Liver (tissue), 8 donors: ENCODE measurements at regions not wholly inside any gene's neighbourhood (a gene's known extent, or its start where the extent isn't known, plus 50 kb on each side); places are given as distances from the start of the nearest gene placed in this dataset.

Experiments
- DNase-seq: peaks from one replicate; pipeline ENCODE4 v3.0.0-alpha.2; 2017; ENCODE audit warnings: low spot score
- H3K27ac ChIP-seq, 2 donors: one replicate each; pipeline ENCODE4 v1.7.0; 2013; ENCODE audit warnings: inconsistent platforms in 2 of 2, low read length in 2 of 2, control low read depth in 1 of 2, low read depth in 1 of 2, mild to moderate bottlenecking in 1 of 2
- H3K27me3 ChIP-seq, 4 donors: one replicate each; pipeline versions ENCODE4 v1.6.1 to v1.7.0; 2013; ENCODE audit warnings: low read length in 3 of 4, inconsistent platforms in 1 of 4, mild to moderate bottlenecking in 1 of 4, moderate library complexity in 1 of 4; ENCODE audit not compliant: control insufficient read depth in 4 of 4, insufficient read depth in 4 of 4
- H3K36me3 ChIP-seq, 4 donors: one replicate each; pipeline versions ENCODE4 v1.6.1 to v1.7.0; 2013; ENCODE audit warnings: low read length in 3 of 4, mild to moderate bottlenecking in 3 of 4, low read depth in 1 of 4, moderate library complexity in 1 of 4; ENCODE audit not compliant: control insufficient read depth in 4 of 4, insufficient read depth in 3 of 4
- H3K4me1 ChIP-seq, 4 donors: one replicate each; pipeline versions ENCODE4 v1.6.1 to v1.7.0; 2013; ENCODE audit warnings: low read length in 3 of 4, mild to moderate bottlenecking in 3 of 4, moderate library complexity in 1 of 4; ENCODE audit not compliant: control insufficient read depth in 4 of 4, insufficient read depth in 4 of 4
- H3K4me3 ChIP-seq, 3 donors: one replicate each; pipeline versions ENCODE4 v1.6.1 to v1.7.0; 2013; ENCODE audit warnings: low read length in 3 of 3, control low read depth in 1 of 3, low read depth in 1 of 3, mild to moderate bottlenecking in 1 of 3
- H3K9ac ChIP-seq, 2 donors: one replicate each; pipeline ENCODE4 v1.7.0; 2013; ENCODE audit warnings: low read length in 2 of 2, mild to moderate bottlenecking in 2 of 2, moderate library complexity in 2 of 2, control low read depth in 1 of 2, low read depth in 1 of 2
- H3K9me3 ChIP-seq, 4 donors: one replicate each; pipeline versions ENCODE4 v1.6.1 to v1.7.0; 2013; ENCODE audit warnings: low read length in 3 of 4; ENCODE audit not compliant: control insufficient read depth in 4 of 4
- ATF3 ChIP-seq: IDR thresholded peaks from 2 replicates; pipeline ENCODE4 v1.6.1; 2016; ENCODE audit warnings: antibody characterized with exemption
- CTCF ChIP-seq: fragments of 150-350 bp; IDR thresholded peaks from 2 replicates; pipeline ENCODE4 v1.5.1; 2017; ENCODE audit warnings: improper control_type of control experiment, low read depth, low read length; ENCODE audit not compliant: missing input control
- EGR1 ChIP-seq, 2 donors: IDR thresholded peaks; 2 replicates each; pipeline ENCODE4 v1.6.1; 2016 to 2018; ENCODE audit warnings: antibody characterized with exemption in 2 of 2, low read depth in 2 of 2
- FOXA1 ChIP-seq: IDR thresholded peaks from 2 replicates; pipeline ENCODE4 v1.6.1; 2016; ENCODE audit warnings: antibody characterized with exemption
- FOXA2 ChIP-seq: IDR thresholded peaks from 2 replicates; pipeline ENCODE4 v1.6.1; 2016; ENCODE audit warnings: antibody characterized with exemption
- GABPA ChIP-seq, 2 donors: IDR thresholded peaks in 1 of 2; conservative IDR thresholded peaks in 1 of 2; 2 replicates each; pipeline ENCODE4 v1.6.1; 2016; ENCODE audit warnings: antibody characterized with exemption in 2 of 2, mild to moderate bottlenecking in 1 of 2, moderate library complexity in 1 of 2
- HNF4A ChIP-seq, 2 donors: conservative IDR thresholded peaks; 2 replicates each; pipeline ENCODE4 v1.6.1; 2016; ENCODE audit warnings: antibody characterized with exemption in 2 of 2, mild to moderate bottlenecking in 2 of 2
- HNF4G ChIP-seq: IDR thresholded peaks from 2 replicates; pipeline ENCODE4 v1.6.1; 2016; ENCODE audit warnings: antibody characterized with exemption
- JUND ChIP-seq, 2 donors: IDR thresholded peaks; 2 replicates each; pipeline ENCODE4 v1.6.1; 2016; ENCODE audit warnings: antibody characterized with exemption in 2 of 2
- MAX ChIP-seq: IDR thresholded peaks from 2 replicates; pipeline ENCODE4 v1.6.1; 2016; ENCODE audit warnings: antibody characterized with exemption
- NR2F2 ChIP-seq: IDR thresholded peaks from 2 replicates; pipeline ENCODE4 v1.6.1; 2016; ENCODE audit warnings: antibody characterized with exemption
- RAD21 ChIP-seq, 2 donors: IDR thresholded peaks; 2 replicates each; pipeline ENCODE4 v1.6.1; 2016; ENCODE audit warnings: antibody characterized with exemption in 2 of 2, mild to moderate bottlenecking in 2 of 2
- SP1 ChIP-seq: IDR thresholded peaks from 2 replicates; pipeline ENCODE4 v1.6.1; 2018; ENCODE audit warnings: antibody characterized with exemption, mild to moderate bottlenecking
- TAF1 ChIP-seq: conservative IDR thresholded peaks from 2 replicates; pipeline ENCODE4 v1.6.1; 2016; ENCODE audit warnings: antibody characterized with exemption, mild to moderate bottlenecking
- YY1 ChIP-seq: IDR thresholded peaks from 2 replicates; pipeline ENCODE4 v1.6.1; 2016; ENCODE audit warnings: antibody characterized with exemption, mild to moderate bottlenecking
- WGBS: extraction: QIAGEN DNeasy Blood & Tissue Kit; methylation state at CpG from one replicate; pipeline ENCODE4 v1.1.7; 2013; 5-methylcytosine and 5-hydroxymethylcytosine counted together
- TF ChIP-seq, protein P1 (sequence below): IDR thresholded peaks from 2 replicates; pipeline ENCODE4 v1.6.1; 2016; ENCODE audit warnings: antibody characterized with exemption
- TF ChIP-seq, protein P2 (sequence below): IDR thresholded peaks from 2 replicates; pipeline ENCODE4 v1.6.1; 2016; ENCODE audit warnings: antibody characterized with exemption, mild to moderate bottlenecking
- donor health status: healthy.
- donor health status: healthy.
- donor health status: healthy.
- donor health status: healthy.
- donor health status: healthy.

GRCh38 chr4:24645765-24646550 lies 61.6 kb upstream of the DHX15 start:
- no peaks in the 10 kb centered on the region for H3K4me1 ChIP-seq
- TF ChIP-seq EGR1 (IDR thresholded peaks at IDR 0.05; ENCODE audit: low read depth in 2 of 2) (no peak), MAX (no peak), FOXA2 (no peak), YY1 (no peak)
- no peaks in the 10 kb centered on the region for H3K27me3 ChIP-seq
- DNase-seq = no peak
- 62% methylated on average over 4 of the region's 4 CpGs for WGBS
- H3K4me3 ChIP-seq = no peak overlapping the region
- H3K9me3 ChIP-seq = no peaks in the 10 kb centered on the region
- no peaks in the 10 kb centered on the region for H3K36me3 ChIP-seq
- no peak overlapping the region for H3K9ac ChIP-seq
- no peak overlapping the region for H3K27ac ChIP-seq

- Histone ChIP-seq H3K27me3 (no peaks in the 10 kb centered on the region), H3K9ac (no peak overlapping the region), H3K4me3 (no peak overlapping the region), H3K9me3 (no peaks in the 10 kb centered on the region), H3K4me1 (no peaks in the 10 kb centered on the region), H3K27ac (no peak overlapping the region), H3K36me3 (no peaks in the 10 kb centered on the region)
- WGBS = 81% methylated on average over 5 of the region's 5 CpGs
- TF ChIP-seq HNF4G = no peak
- no peak for TF ChIP-seq HNF4A (conservative IDR thresholded peaks at IDR 0.05)
- TF ChIP-seq, protein P1, sequence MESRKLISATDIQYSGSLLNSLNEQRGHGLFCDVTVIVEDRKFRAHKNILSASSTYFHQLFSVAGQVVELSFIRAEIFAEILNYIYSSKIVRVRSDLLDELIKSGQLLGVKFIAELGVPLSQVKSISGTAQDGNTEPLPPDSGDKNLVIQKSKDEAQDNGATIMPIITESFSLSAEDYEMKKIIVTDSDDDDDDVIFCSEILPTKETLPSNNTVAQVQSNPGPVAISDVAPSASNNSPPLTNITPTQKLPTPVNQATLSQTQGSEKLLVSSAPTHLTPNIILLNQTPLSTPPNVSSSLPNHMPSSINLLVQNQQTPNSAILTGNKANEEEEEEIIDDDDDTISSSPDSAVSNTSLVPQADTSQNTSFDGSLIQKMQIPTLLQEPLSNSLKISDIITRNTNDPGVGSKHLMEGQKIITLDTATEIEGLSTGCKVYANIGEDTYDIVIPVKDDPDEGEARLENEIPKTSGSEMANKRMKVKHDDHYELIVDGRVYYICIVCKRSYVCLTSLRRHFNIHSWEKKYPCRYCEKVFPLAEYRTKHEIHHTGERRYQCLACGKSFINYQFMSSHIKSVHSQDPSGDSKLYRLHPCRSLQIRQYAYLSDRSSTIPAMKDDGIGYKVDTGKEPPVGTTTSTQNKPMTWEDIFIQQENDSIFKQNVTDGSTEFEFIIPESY = no peak
- TF ChIP-seq MAX = no peak
- no peak for TF ChIP-seq FOXA1
- TF ChIP-seq SP1 = no peak
- no peak for TF ChIP-seq NR2F2
- no peak for TF ChIP-seq CTCF
- no peak for TF ChIP-seq JUND (IDR thresholded peaks at IDR 0.05)
- no peak for TF ChIP-seq RAD21 (IDR thresholded peaks at IDR 0.05)
- TF ChIP-seq, protein P2, sequence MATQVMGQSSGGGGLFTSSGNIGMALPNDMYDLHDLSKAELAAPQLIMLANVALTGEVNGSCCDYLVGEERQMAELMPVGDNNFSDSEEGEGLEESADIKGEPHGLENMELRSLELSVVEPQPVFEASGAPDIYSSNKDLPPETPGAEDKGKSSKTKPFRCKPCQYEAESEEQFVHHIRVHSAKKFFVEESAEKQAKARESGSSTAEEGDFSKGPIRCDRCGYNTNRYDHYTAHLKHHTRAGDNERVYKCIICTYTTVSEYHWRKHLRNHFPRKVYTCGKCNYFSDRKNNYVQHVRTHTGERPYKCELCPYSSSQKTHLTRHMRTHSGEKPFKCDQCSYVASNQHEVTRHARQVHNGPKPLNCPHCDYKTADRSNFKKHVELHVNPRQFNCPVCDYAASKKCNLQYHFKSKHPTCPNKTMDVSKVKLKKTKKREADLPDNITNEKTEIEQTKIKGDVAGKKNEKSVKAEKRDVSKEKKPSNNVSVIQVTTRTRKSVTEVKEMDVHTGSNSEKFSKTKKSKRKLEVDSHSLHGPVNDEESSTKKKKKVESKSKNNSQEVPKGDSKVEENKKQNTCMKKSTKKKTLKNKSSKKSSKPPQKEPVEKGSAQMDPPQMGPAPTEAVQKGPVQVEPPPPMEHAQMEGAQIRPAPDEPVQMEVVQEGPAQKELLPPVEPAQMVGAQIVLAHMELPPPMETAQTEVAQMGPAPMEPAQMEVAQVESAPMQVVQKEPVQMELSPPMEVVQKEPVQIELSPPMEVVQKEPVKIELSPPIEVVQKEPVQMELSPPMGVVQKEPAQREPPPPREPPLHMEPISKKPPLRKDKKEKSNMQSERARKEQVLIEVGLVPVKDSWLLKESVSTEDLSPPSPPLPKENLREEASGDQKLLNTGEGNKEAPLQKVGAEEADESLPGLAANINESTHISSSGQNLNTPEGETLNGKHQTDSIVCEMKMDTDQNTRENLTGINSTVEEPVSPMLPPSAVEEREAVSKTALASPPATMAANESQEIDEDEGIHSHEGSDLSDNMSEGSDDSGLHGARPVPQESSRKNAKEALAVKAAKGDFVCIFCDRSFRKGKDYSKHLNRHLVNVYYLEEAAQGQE = no peak
- no peak for TF ChIP-seq ATF3
- no peak for TF ChIP-seq GABPA (IDR thresholded peaks at IDR 0.05 in 1 of 2, conservative IDR thresholded peaks at IDR 0.05 in 1 of 2)
- no peak for TF ChIP-seq EGR1 (IDR thresholded peaks at IDR 0.05; ENCODE audit: low read depth in 2 of 2)
- no peak for TF ChIP-seq TAF1
- no peak for DNase-seq
These were observed 62.6 kb upstream of the DHX15 start for GRCh38 chr4:24646798-24647460.
